Activated naive CD4-positive, alpha-beta T cell treated with anti-CD3 and anti-CD28 coated beads, Interleukin-2, amount 50 U/mL, for 24 hours (primary cell): ENCODE measurements at regions not wholly inside any gene's neighbourhood (a gene's known extent, or its start where the extent isn't known, plus 50 kb on each side); places are given as distances from the start of the nearest gene placed in this dataset.

Source experiments
- H3K27ac Mint-ChIP-seq: one replicate; pipeline ENCODE4 v1.8.0; 2021; ENCODE audit warnings: mild to moderate bottlenecking, mixed read lengths
- H3K27me3 Mint-ChIP-seq: one replicate; pipeline ENCODE4 v1.8.0; 2021; ENCODE audit warnings: mixed read lengths
- H3K36me3 Mint-ChIP-seq: one replicate; pipeline ENCODE4 v1.8.0; 2021; ENCODE audit warnings: mixed read lengths
- H3K4me1 Mint-ChIP-seq: one replicate; pipeline ENCODE4 v1.8.0; 2021; ENCODE audit warnings: mixed read lengths
- H3K4me3 Mint-ChIP-seq: one replicate; pipeline ENCODE4 v1.8.0; 2021; ENCODE audit warnings: mild to moderate bottlenecking, mixed read lengths
- H3K9me3 Mint-ChIP-seq: one replicate; pipeline ENCODE4 v1.8.0; 2021; ENCODE audit warnings: mixed read lengths

DNA sequence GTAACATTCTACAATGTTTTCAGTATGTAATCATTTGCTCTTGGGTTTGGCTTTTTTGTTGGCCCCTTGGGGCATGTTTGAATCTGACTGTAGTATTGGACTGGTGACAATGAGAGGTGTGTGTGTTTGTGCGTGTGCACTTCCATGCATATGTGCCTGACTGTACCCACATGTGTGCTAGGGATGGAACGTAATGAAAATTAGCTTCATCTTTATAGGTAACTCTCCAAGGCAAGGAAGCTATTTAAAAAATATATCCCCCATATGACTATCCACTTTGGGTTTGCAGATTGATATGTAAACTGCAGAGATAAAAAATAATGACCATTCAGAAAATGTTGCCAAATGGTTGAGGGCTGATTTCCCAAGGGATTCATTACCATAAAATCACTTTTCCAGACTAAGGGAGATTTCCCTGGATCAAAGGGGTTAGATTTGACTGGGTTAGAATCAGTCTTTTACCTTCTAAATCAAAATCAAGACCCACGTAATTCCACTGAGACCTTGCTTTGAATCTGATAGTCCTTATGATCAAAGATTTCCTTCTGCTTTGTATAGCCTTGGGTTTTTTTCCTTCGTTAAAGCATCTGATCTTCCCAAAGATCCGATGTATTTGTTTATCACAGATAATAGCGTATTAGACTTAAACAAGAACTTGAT, 189.7 kb downstream of the CENPF start:
- no peaks in the 10 kb centered on the region for H3K4me1 Mint-ChIP-seq

DNA sequence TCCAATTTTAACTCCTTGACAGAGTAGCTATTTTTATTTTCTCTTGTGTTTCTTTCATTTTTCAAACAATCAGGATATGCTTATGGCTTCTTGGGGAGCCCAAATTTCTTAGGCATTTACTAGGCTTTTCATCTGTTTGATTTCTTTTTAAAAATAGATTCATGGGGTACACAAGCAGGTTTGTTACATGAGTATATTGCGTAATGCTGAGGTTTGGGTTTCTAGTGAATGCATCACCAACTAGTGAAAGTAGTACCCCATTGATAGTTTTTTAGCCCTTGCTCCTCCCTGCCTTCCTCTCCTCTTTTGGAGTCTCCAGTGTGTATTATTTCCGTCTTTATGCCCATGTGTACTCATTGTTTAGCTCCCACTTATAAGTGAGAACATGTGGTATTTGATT, 190.7 kb downstream of the CENPF start:
- no peaks in the 10 kb centered on the region for H3K27me3 Mint-ChIP-seq
- no peaks in the 10 kb centered on the region for H3K36me3 Mint-ChIP-seq
- no peak overlapping the region for H3K27ac Mint-ChIP-seq
- H3K4me1 Mint-ChIP-seq, result no peaks in the 10 kb centered on the region
- H3K4me3 Mint-ChIP-seq, result no peak overlapping the region
- H3K9me3 Mint-ChIP-seq, result peaks cover 8% of the 10 kb centered on the region

More for the DNA sequence above, 189.7 kb downstream of the CENPF start:
- H3K9me3 Mint-ChIP-seq, result peaks cover 8% of the 10 kb centered on the region
- no peak overlapping the region for H3K27ac Mint-ChIP-seq
- no peak overlapping the region for H3K4me3 Mint-ChIP-seq
- H3K36me3 Mint-ChIP-seq, result no peaks in the 10 kb centered on the region
- no peaks in the 10 kb centered on the region for H3K27me3 Mint-ChIP-seq

DNA sequence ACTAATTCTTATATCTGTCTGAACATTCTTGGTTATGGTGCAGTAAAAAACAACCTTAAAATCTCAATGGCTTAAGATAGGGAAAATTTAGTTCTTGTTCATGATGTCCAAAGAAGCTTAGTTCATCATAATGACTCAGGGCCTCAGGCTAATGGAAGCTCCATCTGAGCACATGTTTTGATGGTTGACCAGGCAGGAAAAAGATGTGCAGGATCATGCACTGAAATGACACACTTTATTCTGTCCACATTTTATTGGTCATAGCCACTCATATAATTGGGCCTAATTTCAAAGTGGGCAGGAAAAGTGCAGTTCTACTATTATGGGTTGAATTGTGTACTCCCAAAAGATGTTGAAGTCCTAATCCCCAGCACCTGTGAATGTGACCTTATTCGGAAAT, 198.2 kb downstream of the CENPF start:
- peaks cover 7% of the 10 kb centered on the region for H3K9me3 Mint-ChIP-seq
- H3K4me3 Mint-ChIP-seq, result no peak overlapping the region
- H3K36me3 Mint-ChIP-seq, result no peaks in the 10 kb centered on the region
- peaks cover 2% of the 10 kb centered on the region for H3K27me3 Mint-ChIP-seq
- H3K27ac Mint-ChIP-seq, result no peak overlapping the region
- H3K4me1 Mint-ChIP-seq, result no peaks in the 10 kb centered on the region

DNA sequence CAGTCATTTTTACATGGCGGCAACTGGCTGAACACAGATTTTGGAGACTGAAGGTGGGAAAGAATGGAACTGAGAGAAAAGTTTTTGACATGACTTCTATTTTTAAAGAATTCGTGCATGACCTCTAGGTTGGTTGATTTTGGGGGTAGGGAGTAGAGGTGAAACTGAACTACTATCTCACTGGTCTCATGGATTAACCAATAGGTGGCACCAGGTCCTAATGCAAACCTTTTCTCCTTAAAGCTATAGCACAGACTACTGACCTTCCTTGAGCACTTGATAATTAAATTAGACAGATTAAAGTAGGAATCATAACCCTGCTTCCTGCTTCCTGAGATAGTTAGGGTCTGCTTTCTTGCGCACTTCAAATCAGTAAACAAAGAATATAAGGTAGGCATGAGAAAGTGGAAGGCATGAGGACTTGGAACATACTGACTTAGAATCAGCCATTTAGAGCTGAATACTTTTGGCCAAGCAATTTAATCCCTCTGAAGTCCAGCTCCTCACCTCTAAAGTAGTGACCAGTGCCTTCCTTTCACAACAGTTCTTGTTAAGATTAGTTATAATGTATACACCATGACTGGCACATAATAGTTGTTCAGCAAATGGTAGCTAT, 206.0 kb downstream of the CENPF start:
- peaks cover 2% of the 10 kb centered on the region for H3K27me3 Mint-ChIP-seq
- no peaks in the 10 kb centered on the region for H3K9me3 Mint-ChIP-seq
- H3K27ac Mint-ChIP-seq, result no peak overlapping the region
- no peaks in the 10 kb centered on the region for H3K4me1 Mint-ChIP-seq
- no peaks in the 10 kb centered on the region for H3K36me3 Mint-ChIP-seq
- H3K4me3 Mint-ChIP-seq, result no peak overlapping the region

DNA sequence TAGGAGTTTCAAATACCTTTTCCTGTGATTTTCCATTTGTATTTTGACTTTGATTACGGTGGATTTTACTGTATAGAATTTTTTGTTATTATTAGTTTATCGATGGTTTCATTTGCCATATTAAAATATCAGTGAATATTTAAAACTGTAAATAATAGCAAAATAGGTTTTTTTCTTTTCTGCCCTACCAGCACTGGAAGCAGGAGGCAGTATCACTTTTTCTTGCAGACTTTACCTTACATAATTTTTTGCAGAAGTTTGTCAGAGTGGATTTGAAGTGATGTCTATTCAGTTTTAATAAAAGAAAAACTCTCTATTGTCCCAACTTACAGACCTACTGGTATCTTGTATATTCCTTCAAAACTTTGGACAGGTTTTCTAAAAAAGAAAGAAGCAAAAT, 213.6 kb downstream of the CENPF start:
- no peaks in the 10 kb centered on the region for H3K27me3 Mint-ChIP-seq
- H3K27ac Mint-ChIP-seq, result no peak overlapping the region
- H3K9me3 Mint-ChIP-seq, result no peaks in the 10 kb centered on the region
- no peaks in the 10 kb centered on the region for H3K4me1 Mint-ChIP-seq
- no peaks in the 10 kb centered on the region for H3K36me3 Mint-ChIP-seq
- H3K4me3 Mint-ChIP-seq, result no peak overlapping the region

DNA sequence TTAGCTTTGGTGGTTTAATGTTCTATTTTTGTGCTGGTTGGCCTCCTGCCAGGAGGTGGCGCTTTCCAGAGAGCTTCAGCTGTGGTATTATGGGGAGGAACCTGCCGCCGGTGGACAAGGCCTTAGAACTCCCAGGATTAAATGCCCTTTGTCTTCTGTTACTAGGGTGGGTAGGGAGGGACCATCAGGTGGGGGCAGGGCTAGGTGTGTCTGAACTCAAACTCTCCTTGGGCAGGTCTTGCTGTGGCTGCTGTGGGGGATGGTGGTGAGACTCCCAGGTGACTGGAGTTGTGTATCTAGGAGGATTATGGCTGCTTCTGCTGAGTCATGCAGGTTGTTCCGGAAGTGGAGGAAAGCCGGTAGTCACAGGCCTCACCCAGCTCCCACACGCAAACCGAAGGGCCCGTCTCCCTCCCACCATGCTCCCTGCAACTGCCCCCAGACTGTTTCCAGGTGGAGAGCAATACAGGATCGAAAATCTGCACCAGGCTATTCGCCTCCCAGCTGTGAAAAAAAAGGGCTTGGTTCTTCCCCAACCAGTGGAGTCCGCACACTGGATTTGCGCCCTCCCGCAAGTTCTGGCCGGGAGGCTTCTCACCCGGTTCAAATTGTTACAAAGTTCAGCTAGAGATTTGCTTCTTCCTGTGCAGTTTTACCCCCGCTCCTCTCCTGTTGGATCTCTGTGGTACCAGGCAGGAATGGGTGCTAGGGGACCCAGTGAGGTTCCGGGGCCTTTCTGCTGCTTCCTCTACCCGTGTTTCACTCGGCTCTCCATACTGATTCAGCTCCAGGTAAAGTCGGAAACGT, 220.5 kb downstream of the CENPF start:
- no peaks in the 10 kb centered on the region for H3K9me3 Mint-ChIP-seq
- no peaks in the 10 kb centered on the region for H3K4me1 Mint-ChIP-seq
- no peak overlapping the region for H3K4me3 Mint-ChIP-seq
- H3K27ac Mint-ChIP-seq, result no peak overlapping the region
- H3K36me3 Mint-ChIP-seq, result no peaks in the 10 kb centered on the region
- peaks cover 4% of the 10 kb centered on the region for H3K27me3 Mint-ChIP-seq

DNA sequence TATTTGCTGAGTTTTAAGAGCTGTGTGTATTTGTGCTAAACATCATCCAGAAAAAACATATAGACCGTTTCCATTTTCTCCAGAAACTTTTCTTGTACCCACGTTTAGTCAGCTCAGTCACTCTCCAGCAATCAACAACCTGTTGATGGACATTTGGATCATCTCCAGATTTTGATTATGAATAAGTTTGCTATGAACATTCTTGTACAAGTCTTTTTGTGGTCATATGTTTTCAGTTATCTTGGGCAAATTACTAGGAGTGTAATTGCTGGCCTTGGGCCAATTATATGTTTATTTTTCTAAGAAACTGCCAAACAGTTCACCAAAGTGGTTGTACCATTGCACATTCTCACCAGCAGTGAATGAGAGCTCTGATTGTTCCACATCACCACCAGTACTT, 221.8 kb downstream of the CENPF start:
- Mint-ChIP-seq H3K27me3 (peaks cover 4% of the 10 kb centered on the region), H3K9me3 (no peaks in the 10 kb centered on the region), H3K27ac (no peak overlapping the region), H3K36me3 (no peaks in the 10 kb centered on the region), H3K4me1 (no peaks in the 10 kb centered on the region), H3K4me3 (no peak overlapping the region)

DNA sequence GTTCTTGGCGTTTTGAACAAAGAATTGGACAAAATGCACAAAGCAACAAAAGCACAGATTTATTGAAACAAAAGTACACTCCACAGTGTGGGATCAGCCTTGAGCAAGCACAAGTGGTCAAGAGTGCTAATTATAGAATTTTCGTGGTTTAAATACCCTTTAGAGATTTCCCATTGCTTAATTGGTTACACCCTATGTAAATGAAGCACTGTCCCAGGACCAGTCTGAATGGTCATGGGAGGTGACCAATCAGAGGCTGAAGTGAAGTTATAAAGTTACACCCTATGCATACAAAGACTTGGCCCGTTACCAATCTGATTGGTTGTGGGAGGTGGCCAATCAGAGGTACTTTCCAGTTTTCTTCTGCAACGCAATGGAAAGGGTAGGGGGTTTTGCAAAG, 223.6 kb downstream of the CENPF start:
- Mint-ChIP-seq H3K27me3 (peaks cover 5% of the 10 kb centered on the region), H3K36me3 (no peaks in the 10 kb centered on the region), H3K4me3 (no peak overlapping the region)

DNA sequence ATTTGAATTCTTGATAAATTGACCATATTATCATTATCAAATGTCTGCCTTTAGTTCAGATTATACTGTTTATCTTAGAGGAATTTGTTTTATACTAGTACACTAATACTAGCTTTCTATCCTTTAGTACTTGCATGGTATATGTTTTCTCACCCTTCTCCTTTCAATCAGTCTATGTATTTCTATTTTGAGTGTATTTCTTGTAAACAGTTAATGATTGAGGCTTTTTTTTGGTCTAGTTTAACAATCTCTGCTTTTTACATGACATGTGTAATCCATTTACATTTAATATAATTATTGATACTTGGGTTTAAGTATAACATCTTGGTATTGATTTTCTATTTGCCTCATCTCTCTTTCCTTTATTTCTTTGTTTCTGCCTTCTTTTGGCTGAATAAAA, 224.9 kb downstream of the CENPF start:
- Mint-ChIP-seq H3K4me3 (no peak overlapping the region), H3K36me3 (no peaks in the 10 kb centered on the region), H3K9me3 (no peaks in the 10 kb centered on the region), H3K4me1 (no peaks in the 10 kb centered on the region), H3K27ac (no peak overlapping the region), H3K27me3 (peaks cover 9% of the 10 kb centered on the region)

More for the DNA sequence above, 223.6 kb downstream of the CENPF start:
- Mint-ChIP-seq H3K4me1 (no peaks in the 10 kb centered on the region), H3K27ac (no peak overlapping the region), H3K9me3 (no peaks in the 10 kb centered on the region)

DNA sequence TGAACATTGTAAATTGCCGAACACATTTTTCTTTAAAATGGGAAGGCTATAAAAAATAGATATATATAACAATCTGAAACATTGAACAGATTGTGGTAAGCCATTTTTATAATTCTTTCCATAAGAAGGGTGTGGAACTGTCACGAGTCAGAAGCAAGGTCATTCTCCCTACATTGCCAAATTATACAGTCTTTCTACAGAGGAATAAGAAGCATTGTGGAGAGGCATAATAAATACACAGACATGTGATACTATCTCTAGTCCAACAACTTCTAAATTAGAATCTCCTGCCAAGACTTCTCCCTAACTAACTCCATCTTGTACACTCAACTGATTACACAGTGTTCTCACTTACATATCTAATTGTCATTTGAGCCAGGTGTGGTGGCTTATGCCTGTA, 227.9 kb downstream of the CENPF start:
- peaks cover 5% of the 10 kb centered on the region for H3K27me3 Mint-ChIP-seq
- H3K9me3 Mint-ChIP-seq, result no peaks in the 10 kb centered on the region
- no peaks in the 10 kb centered on the region for H3K4me1 Mint-ChIP-seq
- H3K27ac Mint-ChIP-seq, result no peak overlapping the region
- no peaks in the 10 kb centered on the region for H3K36me3 Mint-ChIP-seq
- H3K4me3 Mint-ChIP-seq, result no peak overlapping the region

DNA sequence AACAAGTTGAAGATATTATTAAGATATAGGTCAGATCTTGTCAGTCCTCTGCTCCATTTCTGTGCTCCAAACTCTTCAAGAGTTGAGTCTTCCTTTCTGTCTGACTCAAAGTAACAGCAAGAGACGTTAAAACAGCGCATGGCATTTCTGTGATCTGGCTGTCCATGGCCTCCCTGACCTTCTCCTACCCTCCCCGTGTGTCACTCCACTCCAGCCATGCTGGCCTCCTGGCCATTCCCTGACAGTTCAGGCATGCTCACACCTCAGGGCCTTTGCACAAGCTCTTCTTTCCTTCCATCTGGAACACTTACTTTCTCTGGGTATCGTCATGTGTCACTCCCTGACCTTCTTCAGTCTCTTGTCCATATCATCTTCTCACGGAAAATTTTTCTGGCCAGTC, 229.0 kb downstream of the CENPF start:
- peaks cover 5% of the 10 kb centered on the region for H3K27me3 Mint-ChIP-seq
- H3K36me3 Mint-ChIP-seq, result no peaks in the 10 kb centered on the region
- H3K4me3 Mint-ChIP-seq, result no peak overlapping the region
- H3K4me1 Mint-ChIP-seq, result no peaks in the 10 kb centered on the region
- no peaks in the 10 kb centered on the region for H3K9me3 Mint-ChIP-seq
- no peak overlapping the region for H3K27ac Mint-ChIP-seq

DNA sequence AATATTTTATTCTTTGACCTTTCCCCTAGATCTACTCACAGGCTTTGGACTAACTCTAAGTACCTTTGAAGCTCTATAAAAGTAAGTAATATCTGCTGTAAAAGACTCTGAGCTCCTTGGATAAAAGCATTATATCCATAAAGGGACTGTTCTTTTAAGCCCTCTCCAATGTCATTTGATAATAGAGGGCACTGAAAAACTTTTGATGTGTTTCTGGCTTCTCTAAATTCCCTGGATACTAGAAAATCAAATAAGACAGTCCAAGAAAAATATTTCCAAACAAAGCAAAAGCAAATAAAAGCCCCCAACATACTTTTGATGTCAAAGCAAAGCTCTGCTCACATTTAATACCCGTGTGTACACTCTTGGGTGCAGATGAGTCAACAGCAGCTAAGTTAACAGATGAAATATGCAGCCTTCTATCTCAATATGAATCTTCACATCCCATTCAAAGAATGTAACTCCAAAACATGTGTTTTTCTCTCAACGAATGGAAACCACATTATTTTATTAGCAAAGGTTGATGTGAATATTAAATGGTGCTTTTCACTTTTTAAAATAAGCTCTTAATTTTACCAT, 230.3 kb downstream of the CENPF start:
- Mint-ChIP-seq H3K36me3 (no peaks in the 10 kb centered on the region), H3K4me1 (no peaks in the 10 kb centered on the region), H3K27ac (no peak overlapping the region), H3K9me3 (no peaks in the 10 kb centered on the region), H3K27me3 (peaks cover 5% of the 10 kb centered on the region), H3K4me3 (no peak overlapping the region)

DNA sequence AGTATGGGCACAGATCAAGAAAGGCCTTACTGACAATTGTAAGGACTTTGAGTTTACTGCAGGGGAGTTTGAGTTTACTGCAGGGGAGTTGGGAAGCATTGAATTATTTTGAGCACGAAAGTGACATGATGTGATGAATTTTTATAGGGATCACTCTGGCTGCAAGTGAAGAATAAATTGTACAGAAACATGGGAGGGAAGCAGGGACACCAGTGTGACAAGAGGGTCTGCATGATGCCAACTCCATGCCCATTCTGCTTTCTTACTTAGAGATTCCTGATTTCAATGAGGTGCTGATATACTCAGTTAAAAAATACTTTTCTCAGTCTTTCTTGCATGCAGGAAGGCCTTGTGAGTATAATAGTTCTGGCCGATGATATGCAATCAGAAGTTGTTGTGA, 234.4 kb downstream of the CENPF start:
- Mint-ChIP-seq H3K4me1 (no peaks in the 10 kb centered on the region), H3K9me3 (no peaks in the 10 kb centered on the region), H3K27ac (no peak overlapping the region), H3K4me3 (no peak overlapping the region), H3K36me3 (no peaks in the 10 kb centered on the region), H3K27me3 (peaks cover 2% of the 10 kb centered on the region)

DNA sequence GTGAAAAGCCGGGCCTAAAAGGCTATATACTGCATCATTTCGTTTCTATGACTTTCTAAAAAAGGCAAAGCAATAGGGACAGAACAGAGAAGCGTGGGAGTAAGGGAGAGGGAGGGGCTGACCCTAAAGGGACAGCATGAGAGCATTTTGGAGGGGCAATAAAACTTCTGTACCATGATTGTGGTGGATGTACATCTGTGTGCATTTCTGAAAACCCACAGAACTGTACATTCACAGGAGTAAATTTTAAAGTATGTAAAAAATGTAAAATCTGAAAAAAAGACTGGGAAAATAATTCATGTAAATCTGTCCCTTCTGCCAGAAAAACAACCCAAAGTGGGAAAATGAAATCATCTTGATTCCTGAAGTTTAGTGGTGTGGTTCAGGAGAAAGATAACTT, 235.4 kb downstream of the CENPF start:
- no peak overlapping the region for H3K27ac Mint-ChIP-seq
- H3K27me3 Mint-ChIP-seq, result peaks cover 3% of the 10 kb centered on the region
- H3K36me3 Mint-ChIP-seq, result no peaks in the 10 kb centered on the region
- no peaks in the 10 kb centered on the region for H3K9me3 Mint-ChIP-seq
- H3K4me1 Mint-ChIP-seq, result no peaks in the 10 kb centered on the region
- no peak overlapping the region for H3K4me3 Mint-ChIP-seq

DNA sequence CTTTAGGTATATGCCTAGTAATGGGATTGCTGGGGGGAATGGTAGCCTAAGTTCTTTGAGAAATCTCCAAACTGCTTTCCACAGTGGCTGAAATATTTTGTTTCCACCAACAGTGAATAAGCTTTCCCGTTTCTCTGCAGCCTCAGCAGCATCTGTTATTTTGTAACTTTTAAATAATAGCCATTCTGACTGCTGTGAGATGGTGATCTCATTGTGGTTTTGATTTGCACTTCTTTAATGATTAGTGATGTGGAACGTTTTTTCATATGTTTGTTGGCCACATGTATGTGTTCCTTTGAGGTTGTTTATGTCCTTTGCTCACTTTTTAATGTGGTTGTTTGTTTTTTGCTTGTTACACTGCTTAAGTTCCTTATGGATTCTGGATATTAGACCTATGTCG, 237.4 kb downstream of the CENPF start:
- Mint-ChIP-seq H3K4me1 (no peaks in the 10 kb centered on the region), H3K9me3 (no peaks in the 10 kb centered on the region), H3K27me3 (peaks cover 3% of the 10 kb centered on the region), H3K27ac (no peak overlapping the region), H3K4me3 (no peak overlapping the region), H3K36me3 (no peaks in the 10 kb centered on the region)

DNA sequence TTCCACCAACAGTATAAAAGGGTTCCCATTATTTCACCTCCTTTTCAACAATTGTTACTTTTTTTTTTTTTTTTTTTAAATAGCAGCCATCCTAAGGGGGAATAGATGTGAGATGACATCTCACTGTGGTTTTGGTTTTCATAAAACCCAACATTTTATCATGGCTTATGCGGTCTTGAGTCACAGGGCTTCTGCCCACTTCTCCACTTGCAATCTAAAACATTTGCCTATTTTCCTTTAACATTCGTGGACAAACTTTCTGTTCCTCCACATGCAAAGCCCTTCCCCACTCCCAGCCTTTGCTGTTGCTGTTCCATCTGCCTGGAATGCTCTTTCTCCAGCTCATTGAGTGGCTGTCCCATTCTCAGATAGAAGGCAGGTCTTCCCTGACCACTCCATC, 239.7 kb upstream of the KCNK2 start:
- Mint-ChIP-seq H3K4me1 (no peaks in the 10 kb centered on the region), H3K9me3 (no peaks in the 10 kb centered on the region), H3K27me3 (peaks cover 5% of the 10 kb centered on the region), H3K4me3 (no peak overlapping the region), H3K27ac (no peak overlapping the region), H3K36me3 (no peaks in the 10 kb centered on the region)
